ENCODE measurements at regions not wholly inside any gene's neighbourhood (a gene's known extent, or its start where the extent isn't known, plus 50 kb on each side); places are given as distances from the start of the nearest gene placed in this dataset.

DNA sequence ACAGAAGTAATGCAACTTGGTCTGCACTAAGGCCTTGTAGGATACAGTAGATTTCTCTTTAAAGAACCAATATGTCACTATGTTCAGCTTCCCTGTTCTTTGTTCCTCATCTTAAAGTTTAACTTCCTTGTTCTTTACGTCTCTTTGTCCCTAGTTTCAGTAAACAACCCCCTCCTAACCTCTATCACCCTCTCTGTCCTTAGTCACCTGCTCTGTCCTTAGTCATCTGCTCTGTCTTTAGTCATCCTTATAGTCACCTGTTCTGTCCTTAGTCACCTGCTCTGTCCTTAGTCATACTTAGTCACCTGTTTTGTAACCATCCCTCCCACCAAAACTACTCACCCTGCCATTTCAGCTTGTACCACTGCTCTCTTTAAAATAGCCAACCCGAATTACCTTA, 144.6 kb upstream of the TMEM106B start:
- TF ChIP-seq FEZF1 (tag by site-specific recombination; IDR thresholded peaks at IDR 0.05) (no peak), ZNF791 (tag by site-specific recombination; IDR thresholded peaks at IDR 0.05) (no peak), SP2 (tag by site-specific recombination; IDR thresholded peaks at IDR 0.05) (no peak), ZNF654 (tag by site-specific recombination; IDR thresholded peaks at IDR 0.05; ENCODE audit: low read depth) (no peak), ZNF23 (tag by site-specific recombination; IDR thresholded peaks at IDR 0.05; ENCODE audit: borderline replicate concordance) (no peak)
- TF ChIP-seq, protein P1, sequence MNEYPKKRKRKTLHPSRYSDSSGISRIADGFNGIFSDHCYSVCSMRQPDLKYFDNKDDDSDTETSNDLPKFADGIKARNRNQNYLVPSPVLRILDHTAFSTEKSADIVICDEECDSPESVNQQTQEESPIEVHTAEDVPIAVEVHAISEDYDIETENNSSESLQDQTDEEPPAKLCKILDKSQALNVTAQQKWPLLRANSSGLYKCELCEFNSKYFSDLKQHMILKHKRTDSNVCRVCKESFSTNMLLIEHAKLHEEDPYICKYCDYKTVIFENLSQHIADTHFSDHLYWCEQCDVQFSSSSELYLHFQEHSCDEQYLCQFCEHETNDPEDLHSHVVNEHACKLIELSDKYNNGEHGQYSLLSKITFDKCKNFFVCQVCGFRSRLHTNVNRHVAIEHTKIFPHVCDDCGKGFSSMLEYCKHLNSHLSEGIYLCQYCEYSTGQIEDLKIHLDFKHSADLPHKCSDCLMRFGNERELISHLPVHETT (tag by site-specific recombination; IDR thresholded peaks at IDR 0.05): no peak

Measured in HEK293 (cell line).